ENCODE measurements at regions not wholly inside any gene's neighbourhood (a gene's known extent, or its start where the extent isn't known, plus 50 kb on each side); places are given as distances from the start of the nearest gene placed in this dataset.

- intact Hi-C loops (cut with micrococcal nuclease; ENCODE audit: unreplicated experiment) = loop anchor here (5.0 kb wide), 1 partner anchor 489 kb away; no protein-coding TSS in a partner anchor
- CTCF ChIA-PET = interaction anchor here (0.8 kb wide), 1 partner anchor 365 kb away, joined by 4 read pairs; no protein-coding TSS in a partner anchor
- Mint-ChIP-seq H3K27me3 (ENCODE audit: unreplicated experiment) (peaks cover 37% of the 10 kb centered on the region), H3K4me3 (ENCODE audit: low read depth, unreplicated experiment) (no peak overlapping the region), H3K36me3 (ENCODE audit: insufficient read depth, unreplicated experiment) (no peaks in the 10 kb centered on the region), H3K27ac (ENCODE audit: unreplicated experiment) (no peak overlapping the region), H3K9me3 (ENCODE audit: low read depth, unreplicated experiment) (peaks cover 2% of the 10 kb centered on the region), H3K4me1 (ENCODE audit: low read depth, unreplicated experiment) (no peaks in the 10 kb centered on the region)
- no TSS peak for BruUV-seq (replicated peaks)
- DNase-seq = no peak
- no peak for TF ChIP-seq CTCF (IDR thresholded peaks at IDR 0.05; ENCODE audit: unreplicated experiment)
Observed at GRCh38 chr9:95727947-95728520, 147.5 kb upstream of the ERCC6L2 start.

GRCh38 chr9:95726756-95727155 lies 148.7 kb upstream of the ERCC6L2 start:
- H3K9me3 Mint-ChIP-seq (ENCODE audit: low read depth, unreplicated experiment) = peaks cover 2% of the 10 kb centered on the region
- DNase-seq = no peak
- intact Hi-C loops (cut with micrococcal nuclease; ENCODE audit: unreplicated experiment) = loop anchor here (5.0 kb wide), 1 partner anchor 491 kb away; no protein-coding TSS in a partner anchor
- CTCF ChIA-PET = interaction anchor here (1.0 kb wide), 1 partner anchor 491 kb away, joined by 3 read pairs; no protein-coding TSS in a partner anchor
- no peak overlapping the region for H3K27ac Mint-ChIP-seq (ENCODE audit: unreplicated experiment)
- no peaks in the 10 kb centered on the region for H3K4me1 Mint-ChIP-seq (ENCODE audit: low read depth, unreplicated experiment)
- peaks cover 30% of the 10 kb centered on the region for H3K27me3 Mint-ChIP-seq (ENCODE audit: unreplicated experiment)
- no peak overlapping the region for H3K4me3 Mint-ChIP-seq (ENCODE audit: low read depth, unreplicated experiment)
- no peak for TF ChIP-seq CTCF (IDR thresholded peaks at IDR 0.05; ENCODE audit: unreplicated experiment)
- no peaks in the 10 kb centered on the region for H3K36me3 Mint-ChIP-seq (ENCODE audit: insufficient read depth, unreplicated experiment)
- no TSS peak for BruUV-seq (replicated peaks)

GRCh38 chr9:95725045-95725444 lies 150.4 kb upstream of the ERCC6L2 start:
- Mint-ChIP-seq H3K9me3 (ENCODE audit: low read depth, unreplicated experiment) (peaks cover 2% of the 10 kb centered on the region), H3K36me3 (ENCODE audit: insufficient read depth, unreplicated experiment) (no peaks in the 10 kb centered on the region), H3K27ac (ENCODE audit: unreplicated experiment) (no peak overlapping the region), H3K4me1 (ENCODE audit: low read depth, unreplicated experiment) (no peaks in the 10 kb centered on the region), H3K4me3 (ENCODE audit: low read depth, unreplicated experiment) (no peak overlapping the region), H3K27me3 (ENCODE audit: unreplicated experiment) (peaks cover 25% of the 10 kb centered on the region)
- DNase-seq = no peak
- CTCF ChIA-PET = no interaction called here
- intact Hi-C loops (cut with micrococcal nuclease; ENCODE audit: unreplicated experiment) = loop anchor here (5.0 kb wide), 1 partner anchor 492 kb away; no protein-coding TSS in a partner anchor
- no peak for TF ChIP-seq CTCF (IDR thresholded peaks at IDR 0.05; ENCODE audit: unreplicated experiment)
- BruUV-seq (replicated peaks) = no TSS peak

GRCh38 chr9:95724253-95724991 lies 151.1 kb upstream of the ERCC6L2 start:
- H3K9me3 Mint-ChIP-seq (ENCODE audit: low read depth, unreplicated experiment) = peaks cover 2% of the 10 kb centered on the region
- intact Hi-C loops (cut with micrococcal nuclease; ENCODE audit: unreplicated experiment) = no loop called here
- BruUV-seq (replicated peaks) = no TSS peak
- no peaks in the 10 kb centered on the region for H3K4me1 Mint-ChIP-seq (ENCODE audit: low read depth, unreplicated experiment)
- CTCF ChIA-PET = no interaction called here
- peaks cover 25% of the 10 kb centered on the region for H3K27me3 Mint-ChIP-seq (ENCODE audit: unreplicated experiment)
- no peak overlapping the region for H3K4me3 Mint-ChIP-seq (ENCODE audit: low read depth, unreplicated experiment)
- H3K27ac Mint-ChIP-seq (ENCODE audit: unreplicated experiment) = no peak overlapping the region
- H3K36me3 Mint-ChIP-seq (ENCODE audit: insufficient read depth, unreplicated experiment) = no peaks in the 10 kb centered on the region
- no peak for DNase-seq
- TF ChIP-seq CTCF (IDR thresholded peaks at IDR 0.05; ENCODE audit: unreplicated experiment) = no peak

Data from Calu3 (cell line).